GM21360 (cell line): ENCODE measurements at regions not wholly inside any gene's neighbourhood (a gene's known extent, or its start where the extent isn't known, plus 50 kb on each side); places are given as distances from the start of the nearest gene placed in this dataset.
"Not testable (repeated sequence)": the region's sequence is repeated elsewhere in the genome, so short reads cannot be mapped to it uniquely, and the experiment has no call there.

Experiments used
- ATAC-seq: cut with Tn5 transposase; IDR thresholded peaks from one replicate; pipeline ENCODE4 v1.9.1; 2021; ENCODE audit warnings: mild to moderate bottlenecking, moderate library complexity; ENCODE audit not compliant: unreplicated experiment

DNA sequence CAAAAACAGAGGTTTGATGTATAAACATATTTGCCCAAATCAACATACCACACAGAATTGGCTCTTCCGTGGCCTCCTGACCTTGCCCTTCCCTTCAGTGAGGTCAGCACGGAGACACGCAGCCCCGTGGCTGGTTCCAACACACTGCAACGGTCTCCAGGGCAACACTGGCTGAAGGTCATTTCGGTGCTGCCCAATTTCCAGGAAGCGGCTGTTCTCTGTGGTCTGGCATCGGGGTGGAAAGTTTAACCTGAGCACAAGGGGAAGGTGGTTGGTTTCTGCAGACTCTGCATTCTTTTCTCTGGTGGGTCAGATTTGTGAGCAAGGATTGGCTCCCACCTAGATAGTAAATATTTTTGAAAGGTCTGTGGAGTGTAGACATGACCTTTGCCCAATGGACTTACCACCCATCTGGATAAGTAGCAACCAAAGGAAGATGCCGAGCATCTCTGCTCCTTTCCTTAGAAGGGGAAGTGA is 177.6 kb upstream of the PHACTR1 start:
- ATAC-seq, result no peak

DNA sequence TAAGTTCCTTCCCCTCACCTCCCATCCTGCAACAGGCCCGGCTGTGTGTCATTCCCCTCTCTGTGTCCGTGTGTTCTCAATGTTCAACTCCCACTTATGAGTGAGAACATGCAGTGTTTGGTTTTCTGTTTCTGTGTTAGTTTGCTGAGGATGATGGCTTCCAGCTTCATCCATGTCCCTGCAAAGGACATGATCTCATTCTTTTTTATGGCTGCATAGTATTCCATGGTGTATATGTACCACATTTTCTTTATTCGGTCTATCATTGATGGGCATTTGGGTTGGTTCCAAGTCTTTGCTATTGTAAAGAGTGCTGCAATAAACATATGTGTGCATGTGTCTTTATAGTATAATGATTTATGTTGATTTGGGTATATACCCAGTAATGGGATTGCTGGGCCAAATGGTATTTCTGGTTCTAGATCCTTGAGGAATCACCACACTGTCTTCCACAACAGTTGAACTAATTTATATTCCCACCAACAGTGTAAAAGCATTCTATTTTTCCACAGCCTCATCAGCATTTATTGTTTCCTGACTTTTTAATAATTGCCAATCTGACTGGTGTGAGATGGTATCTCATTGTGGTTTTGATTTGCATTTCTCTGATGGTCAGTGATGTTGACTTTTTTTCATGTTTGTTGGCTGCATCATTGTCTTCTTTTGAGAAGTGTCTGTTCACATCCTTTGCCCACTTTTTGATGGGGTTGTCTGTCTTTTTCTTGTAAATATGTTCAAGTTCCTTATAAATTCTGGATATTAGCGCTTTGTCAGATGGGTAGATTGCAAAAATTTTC is 174.1 kb upstream of the PHACTR1 start:
- ATAC-seq, result not testable (repeated sequence)

DNA sequence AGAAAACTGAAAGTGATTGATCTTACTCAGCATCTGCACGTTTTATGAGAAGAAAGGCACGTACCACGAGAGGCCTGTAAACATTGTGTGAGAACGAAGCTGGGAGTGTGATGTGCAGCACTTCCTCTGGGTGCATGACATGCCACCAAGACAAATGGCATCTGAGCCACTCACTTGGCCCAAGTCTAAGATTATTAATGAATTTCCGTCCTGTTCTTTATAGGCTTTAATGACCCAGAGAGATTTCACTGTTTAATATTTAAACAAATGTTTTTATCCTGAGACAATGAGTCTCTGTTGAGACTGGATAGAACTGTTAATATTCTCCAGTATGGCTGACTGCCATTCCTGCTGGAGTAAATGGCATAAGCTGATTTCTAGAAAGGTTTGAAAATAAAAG is 172.6 kb upstream of the PHACTR1 start:
- no peak for ATAC-seq

DNA sequence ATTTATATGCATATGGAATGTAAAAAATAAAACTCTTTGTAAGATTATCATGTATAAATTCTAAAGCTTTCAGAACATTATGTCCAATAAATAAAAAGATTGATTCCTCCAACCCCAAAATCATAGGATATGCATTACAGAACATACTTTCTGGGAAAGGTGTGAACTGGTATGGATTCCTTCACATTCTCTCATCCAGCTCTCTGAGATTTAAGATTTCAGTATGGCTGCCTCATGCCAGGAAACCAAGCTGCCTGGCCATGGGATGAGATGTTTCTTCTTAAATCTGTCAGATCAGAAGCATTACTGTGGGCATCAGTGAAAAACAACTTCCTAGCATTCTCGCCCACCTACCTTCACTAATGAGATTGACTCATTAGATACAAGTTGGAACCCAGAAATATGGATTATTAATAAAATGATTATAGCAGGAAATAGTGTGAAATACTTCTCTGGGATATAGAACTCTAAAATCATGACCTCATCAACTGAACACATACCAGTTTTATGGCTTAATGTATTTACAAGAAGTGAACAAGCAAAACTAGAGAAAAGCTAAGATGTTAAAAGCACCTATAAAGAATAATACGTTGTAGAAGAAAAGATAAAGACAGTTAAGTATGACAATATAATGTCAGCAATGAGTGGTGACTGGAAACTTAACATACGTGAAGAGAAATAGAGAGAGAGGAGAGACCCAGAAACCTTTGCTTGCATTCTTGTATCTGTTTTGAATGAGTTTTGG is 171.6 kb upstream of the PHACTR1 start:
- no peak for ATAC-seq

DNA sequence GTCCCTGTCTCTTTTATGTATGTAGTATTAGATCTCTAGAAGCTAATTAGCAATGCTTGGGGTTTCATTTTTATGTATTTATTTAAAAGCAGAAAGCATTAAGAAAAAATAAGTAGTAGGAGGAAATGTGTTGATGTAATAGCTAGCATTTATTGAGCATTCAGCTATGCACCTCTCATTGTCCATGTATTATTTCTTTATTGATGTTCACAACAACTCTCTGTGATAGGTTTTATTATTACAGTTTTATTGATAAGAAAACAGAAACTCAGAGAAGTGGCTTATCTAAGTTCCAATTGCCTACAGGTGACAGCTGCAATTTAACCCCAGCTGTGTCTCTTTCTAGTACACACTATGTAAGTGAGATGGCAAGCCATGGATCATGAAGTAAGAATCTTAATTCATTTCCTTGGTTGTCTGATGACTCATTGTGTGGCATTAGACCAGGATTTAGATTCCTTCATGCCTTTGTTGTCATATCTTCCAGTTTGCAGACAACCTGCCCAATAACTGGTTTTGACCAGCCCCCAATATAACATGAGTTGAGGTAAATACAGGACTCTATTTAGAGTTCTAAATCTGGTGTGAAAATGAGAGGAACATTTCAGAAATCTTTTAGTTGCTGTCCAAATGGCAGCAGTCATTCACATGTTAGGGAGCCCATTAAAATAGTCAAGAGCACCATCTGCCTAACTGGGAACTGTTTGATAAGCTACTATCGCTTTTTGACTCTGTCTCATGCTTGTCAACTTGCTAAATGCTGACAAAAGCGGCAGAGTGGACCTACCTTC is 170.8 kb upstream of the PHACTR1 start:
- no peak for ATAC-seq

DNA sequence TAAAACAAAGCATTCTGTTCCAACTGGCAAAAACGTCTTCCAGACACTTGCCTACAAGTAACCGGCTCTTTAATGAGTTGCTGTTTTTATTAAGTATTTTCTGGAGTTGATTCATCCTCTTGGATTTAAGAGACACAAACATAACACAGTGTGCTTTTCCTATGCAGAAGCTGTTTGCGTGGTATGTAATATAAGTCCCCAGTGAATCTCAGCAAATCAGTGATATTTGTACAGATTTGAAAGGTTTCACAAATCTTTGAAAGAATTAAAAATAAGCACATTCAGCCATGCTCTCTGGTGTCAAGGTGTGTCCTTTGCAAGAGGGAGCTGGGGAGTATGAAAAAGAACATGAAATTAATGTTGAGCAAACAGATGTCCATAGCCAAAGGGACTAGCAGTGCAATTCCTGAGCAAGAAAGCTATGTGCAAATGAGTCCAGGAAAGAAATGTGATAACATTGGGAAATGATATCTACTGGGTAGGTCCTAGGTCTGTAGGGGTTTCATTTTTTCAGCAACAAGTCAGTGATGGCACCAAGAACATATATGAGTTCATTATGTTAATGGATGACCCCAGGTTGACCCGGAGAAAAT is 170.1 kb upstream of the PHACTR1 start:
- no peak for ATAC-seq

DNA sequence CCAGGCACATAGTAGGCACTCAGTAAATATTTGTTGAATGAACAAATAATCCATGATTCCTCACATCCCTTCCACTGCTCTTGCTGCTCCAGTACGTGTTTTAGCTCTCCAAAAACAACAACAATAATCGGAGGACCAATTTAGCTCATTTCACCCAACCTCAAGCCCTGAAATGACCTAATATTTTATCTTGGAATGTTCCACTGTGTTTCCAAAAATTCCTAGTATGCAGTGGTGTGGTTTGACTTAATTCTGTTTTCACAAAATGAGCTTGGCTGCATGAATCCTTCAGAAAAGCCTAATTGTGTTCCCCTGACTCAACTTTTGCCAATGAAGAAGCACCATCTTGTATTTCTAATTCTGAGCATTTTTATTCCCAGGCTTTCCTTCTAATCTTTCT is 168.0 kb upstream of the PHACTR1 start:
- ATAC-seq, result no peak

DNA sequence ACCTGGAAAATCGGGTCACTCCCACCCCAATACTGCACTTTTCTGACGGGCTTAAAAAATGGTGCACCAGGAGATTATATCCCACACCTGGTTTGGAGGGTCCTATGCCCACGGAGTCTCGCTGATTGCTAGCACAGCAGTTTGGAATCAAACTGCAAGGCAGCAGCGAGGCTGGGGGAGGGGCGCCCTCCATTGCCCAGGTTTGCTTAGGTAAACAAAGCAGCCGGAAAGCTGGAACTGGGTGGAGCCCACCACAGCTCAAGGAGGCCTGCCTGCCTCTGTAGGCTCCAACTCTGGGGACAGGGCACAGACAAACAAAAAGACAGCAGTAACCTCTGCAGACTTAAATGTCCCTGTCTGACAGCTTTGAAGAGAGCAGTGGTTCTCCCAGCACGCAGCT is 167.1 kb upstream of the PHACTR1 start:
- ATAC-seq, result not testable (repeated sequence)

DNA sequence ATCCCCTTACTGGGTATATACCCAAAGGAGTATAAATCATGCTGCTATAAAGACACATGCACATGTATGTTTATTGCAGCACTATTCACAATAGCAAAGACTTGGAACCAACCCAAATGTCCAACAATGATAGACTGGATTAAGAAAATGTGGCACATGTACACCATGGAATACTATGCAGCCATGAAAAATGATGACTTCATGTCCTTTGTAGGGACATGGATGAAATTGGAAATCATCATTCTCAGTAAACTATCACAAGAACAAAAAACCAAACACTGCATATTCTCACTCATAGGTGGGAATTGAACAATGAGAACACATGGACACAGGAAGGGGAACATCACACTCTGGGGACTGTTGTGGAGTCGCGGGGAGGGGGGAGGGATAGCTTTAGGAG is 161.7 kb upstream of the PHACTR1 start:
- not testable (repeated sequence) for ATAC-seq

DNA sequence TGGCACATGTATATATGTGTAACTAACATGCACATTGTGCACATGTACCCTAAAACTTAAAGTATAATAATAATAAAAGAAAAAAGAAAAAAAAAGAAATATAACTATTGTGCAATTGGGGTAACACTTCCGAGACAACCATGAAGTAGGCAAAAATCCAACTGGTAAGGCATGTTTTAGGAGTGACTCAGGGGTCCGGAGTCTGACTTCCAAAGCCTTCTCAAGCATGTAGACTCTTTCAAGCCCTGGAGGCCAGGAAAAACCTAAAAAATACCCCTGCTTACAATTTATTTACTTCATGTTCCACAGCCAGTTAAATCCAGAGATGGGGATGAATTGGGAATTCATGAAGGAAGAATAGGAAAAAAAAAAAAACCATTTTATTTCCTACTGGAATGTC is 161.3 kb upstream of the PHACTR1 start:
- ATAC-seq, result no peak

DNA sequence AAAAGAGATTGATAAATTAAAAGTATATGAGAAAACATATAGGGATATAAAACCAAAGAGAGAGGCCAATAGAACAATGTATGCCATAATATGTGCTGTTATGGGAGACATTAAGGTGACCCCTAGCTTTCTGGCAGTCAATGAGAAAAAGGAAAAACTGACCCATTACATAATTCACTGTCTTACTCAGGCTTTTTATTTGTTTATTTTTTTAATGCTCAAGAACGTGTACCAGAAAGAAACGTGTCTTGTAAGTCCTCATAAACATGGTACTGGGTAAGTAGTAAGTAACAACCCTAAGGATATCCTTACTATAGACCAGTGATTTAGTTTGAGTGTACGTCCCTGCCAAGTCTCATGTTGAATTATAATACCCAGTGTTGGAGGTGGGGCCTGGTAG is 160.8 kb upstream of the PHACTR1 start:
- no peak for ATAC-seq

DNA sequence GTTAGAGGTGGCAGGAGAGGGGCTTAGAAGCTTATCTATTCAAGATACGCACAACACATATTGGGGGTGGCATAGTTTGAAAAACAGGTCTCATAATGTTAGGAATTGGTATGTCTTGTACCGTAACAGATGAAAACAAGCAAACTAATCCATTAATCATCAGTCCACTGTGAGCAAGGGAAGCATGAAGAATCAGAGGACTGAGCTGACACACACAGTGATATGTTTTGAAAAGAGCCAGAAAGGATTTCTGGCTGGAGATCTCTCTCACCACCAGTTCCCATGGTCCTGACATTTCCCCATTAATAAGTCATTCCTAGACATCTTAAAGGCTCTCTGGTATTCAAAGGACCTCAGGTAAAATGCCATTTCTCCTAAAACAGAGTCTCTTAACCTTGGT is 158.8 kb upstream of the PHACTR1 start:
- no peak for ATAC-seq

DNA sequence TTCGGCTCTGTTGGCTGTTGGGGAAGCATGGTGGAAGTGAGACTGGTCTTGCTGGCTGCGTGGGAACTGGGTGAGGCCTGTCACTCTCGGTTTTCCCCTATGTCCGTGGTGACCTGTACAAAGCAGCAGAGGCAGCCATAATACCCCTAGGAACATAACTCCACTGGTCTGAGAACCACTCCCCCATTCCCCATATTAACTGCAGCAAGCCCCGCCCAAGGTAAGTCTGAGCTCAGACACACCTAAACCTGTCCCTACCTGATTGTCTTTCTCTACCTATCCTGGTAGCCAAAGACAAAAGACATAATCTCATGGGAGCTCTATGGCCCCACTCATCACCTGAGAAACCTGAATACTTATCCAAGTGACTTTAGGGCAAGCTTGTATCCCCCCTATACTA is 156.3 kb upstream of the PHACTR1 start:
- ATAC-seq, result no peak

DNA sequence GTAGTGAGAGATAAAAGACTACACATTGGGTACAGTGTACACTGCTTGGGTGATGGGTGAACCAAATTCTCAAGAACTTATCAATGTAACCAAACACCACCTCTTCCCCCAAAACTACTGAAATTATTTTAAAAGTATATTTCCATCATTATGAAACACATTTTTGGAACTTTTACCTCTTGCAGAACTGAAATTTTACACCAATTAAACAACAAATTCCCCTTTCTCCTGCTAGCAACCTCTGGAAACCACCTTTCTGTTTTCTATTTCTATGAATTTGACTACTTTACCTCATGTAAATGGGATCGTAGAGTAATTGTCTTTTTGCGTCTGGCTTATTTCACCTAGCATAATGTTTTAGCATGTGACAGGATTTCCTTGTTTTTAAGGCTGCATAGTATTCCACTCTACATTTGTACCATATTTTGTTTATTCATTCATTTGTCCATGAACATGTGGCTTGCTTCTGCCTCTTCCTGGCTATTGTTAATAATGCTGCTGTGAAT is 149.9 kb upstream of the PHACTR1 start:
- ATAC-seq, result no peak

DNA sequence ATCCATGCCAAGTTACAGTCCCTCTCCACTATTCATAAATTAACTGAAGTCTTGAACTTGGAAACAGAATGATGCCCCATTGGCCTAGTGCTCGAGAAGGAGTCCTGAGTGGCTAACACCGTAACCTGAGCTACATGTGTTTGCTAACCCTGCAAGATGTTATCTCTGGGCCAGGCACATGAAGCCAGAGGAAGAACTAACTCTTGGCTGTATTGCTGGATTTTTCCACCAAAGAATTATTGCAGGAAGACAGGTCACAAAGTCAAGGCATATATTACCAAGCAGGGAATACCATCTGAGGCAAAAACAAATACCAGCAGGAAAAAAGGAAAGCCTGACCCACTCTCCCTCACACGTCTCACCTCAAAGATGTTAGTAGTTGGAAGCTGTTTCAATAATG is 148.9 kb upstream of the PHACTR1 start:
- no peak for ATAC-seq

DNA sequence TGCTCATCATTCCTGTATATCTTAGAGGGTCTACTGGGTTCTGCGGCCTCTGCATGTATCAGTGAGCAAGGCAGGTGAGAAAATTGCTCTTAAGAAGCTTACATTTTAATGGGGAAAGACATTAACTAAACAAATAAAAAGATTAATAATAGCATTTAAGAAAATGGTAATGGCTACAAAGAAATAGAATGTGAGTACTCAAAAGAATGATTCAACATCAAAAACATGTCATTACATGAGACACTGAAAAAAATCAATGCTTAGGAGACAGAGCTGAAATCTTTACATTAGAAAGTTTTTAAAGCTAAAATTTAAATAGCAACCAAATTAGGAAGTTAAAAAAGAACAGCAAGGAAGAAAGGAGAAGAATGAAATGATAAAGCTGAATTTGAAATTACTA is 146.9 kb upstream of the PHACTR1 start:
- no peak for ATAC-seq

DNA sequence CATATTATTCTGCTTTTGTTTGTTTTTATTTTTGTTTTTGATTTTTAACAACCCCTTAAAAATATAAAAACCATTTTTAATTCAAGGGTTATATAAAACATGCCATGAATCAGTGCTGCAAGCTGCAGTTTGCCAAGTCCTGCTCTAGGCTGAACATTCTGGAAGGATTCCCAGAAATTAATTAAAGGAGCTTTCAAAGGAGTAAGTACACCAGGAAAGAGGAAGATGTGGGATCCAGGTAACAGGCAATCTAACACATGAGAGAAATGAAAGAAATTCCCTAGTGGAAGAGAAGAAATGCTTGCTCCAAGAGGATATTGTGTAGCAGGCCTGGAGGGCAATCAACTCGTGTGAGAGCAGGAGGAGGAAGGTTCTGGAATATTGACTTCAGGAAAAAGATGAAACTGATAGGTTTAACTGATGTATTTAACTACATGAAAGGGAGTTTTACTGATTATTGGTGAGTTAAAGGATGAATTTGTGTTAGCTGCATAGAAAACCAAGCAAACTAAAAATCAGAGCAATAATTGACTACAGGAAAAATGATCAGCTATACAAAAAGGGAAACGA is 146.0 kb upstream of the PHACTR1 start:
- ATAC-seq, result no peak

DNA sequence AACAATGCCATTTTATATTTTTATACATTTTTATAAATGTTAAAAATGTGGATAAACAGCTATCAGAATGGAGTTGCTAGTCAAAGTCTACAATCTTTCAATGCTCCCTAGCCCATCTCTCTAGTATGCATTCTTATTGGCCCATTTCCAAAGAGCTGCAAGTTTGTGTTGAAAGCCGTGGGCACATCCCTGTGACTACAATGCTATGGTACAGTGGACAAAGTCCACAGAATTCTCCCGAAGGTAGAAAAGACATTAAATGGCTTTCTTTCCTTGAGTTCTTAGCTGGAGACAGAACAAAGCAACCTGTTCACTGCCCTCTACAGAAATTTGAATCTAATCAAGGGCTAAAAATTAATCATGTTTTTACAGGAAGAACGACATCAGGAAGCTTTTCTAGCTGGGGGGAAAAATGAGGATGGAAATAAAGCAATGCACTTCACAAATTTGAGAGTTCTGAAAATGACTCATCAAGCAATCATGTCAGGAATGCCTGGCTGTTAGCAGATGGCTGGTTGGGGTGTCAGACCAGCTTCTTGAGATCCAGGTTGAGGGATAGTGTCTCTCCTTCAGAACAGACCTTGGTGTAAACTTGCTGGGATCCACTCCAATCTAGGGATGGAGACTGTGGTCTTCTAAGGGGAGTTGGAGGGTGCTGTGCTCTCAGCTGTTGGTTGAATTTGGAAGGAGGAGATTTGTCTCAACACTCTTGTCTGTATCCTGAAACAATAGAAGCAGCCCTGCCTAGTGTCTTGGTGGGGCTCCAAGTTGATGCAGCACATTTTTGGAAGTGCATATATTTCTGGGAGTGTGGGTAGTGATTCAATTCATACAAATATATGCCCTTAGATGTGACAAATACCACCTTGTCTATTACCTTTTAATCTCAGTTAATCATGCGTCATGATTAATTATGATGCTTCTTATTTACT is 143.4 kb upstream of the PHACTR1 start:
- ATAC-seq, result no peak

DNA sequence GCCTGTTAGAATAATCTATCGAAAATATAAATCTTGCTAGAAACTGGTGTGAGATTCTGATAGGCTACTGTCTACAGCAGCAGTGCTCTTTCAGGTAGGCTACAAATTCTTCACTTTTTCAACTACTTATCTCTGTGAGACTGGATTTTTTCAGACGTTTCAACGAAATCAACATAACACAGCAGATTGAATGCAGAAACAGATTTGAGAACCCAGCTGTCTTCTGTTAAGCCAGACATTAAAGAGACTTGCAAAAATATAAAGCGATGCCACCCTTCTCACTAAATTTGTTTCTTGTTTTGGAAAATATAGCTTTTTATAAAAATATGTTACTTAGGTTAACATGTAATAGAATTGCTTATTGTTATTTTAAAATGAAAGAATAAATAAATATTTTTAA is 140.6 kb upstream of the PHACTR1 start:
- ATAC-seq, result no peak

DNA sequence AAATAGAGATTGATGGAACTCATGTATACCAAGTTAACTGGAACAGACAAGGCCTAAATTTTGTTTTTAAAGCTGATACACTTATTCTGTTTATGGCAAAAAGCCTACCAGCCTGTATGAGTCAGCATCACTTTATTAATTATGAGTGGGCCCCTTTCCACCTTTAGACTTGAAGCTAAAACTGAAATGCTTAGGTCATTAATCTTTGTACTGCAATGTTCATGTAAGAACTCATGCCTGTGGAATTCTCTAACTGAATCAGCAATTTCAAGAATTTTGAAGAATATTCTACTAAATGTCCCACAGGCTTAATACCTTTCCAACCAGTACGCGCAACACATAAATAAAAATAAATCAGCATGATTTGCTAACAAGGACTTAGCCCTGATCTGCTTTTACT is 140.2 kb upstream of the PHACTR1 start:
- ATAC-seq, result no peak
